CD4-positive, alpha-beta T cell (primary cell): ENCODE measurements at regions not wholly inside any gene's neighbourhood (a gene's known extent, or its start where the extent isn't known, plus 50 kb on each side); places are given as distances from the start of the nearest gene placed in this dataset.

Experiments
- ATAC-seq: fragments of 200-7000 bp; cut with Tn5 transposase; one replicate; pipeline ENCODE4 v1.10.0; 2022; ENCODE audit warnings: mild to moderate bottlenecking; ENCODE audit not compliant: poor library complexity
- CTCF ChIA-PET: fragments of 350-600 bp; sonication (Branson Sonifier 250); formaldehyde crosslinking; loops from one replicate; lab custom pipeline; 2021; ENCODE audit warnings: antibody characterized with exemption, inconsistent platforms; lab: Charles Lee
- POLR2A ChIA-PET: fragments of 350-600 bp; sonication (Branson Sonifier 250); formaldehyde crosslinking; loops from one replicate; lab custom pipeline; 2021; ENCODE audit warnings: antibody characterized with exemption, inconsistent platforms; lab: Charles Lee
- DNase-seq, 14 experiments: peaks; one replicate each; pipeline ENCODE4 v3.0.0-alpha.2; 2013 to 2020; ENCODE audit warnings: mixed read lengths in 2 of 14
- H3K27ac ChIP-seq, 2 donors: one replicate each; pipeline versions ENCODE4 v1.5.1 to v1.7.0; 2013; ENCODE audit warnings: low read length in 2 of 2, low read depth in 1 of 2, mild to moderate bottlenecking in 1 of 2
- H3K27me3 ChIP-seq, 2 experiments: 1 replicate in 1 of 2; 2 replicates in 1 of 2; pipeline versions ENCODE4 v1.6.1 to v1.7.0; 2013; ENCODE audit warnings: low read length in 2 of 2, control low read depth in 1 of 2, mild to moderate bottlenecking in 1 of 2, moderate library complexity in 1 of 2; ENCODE audit not compliant: insufficient read depth in 2 of 2, control insufficient read depth in 1 of 2
- H3K36me3 ChIP-seq: one replicate; pipeline ENCODE4 v1.6.1; 2013; ENCODE audit warnings: low read length, control low read depth; ENCODE audit not compliant: insufficient read depth
- H3K4me1 ChIP-seq: one replicate; pipeline ENCODE4 v1.6.1; 2013; ENCODE audit warnings: low read length, control low read depth; ENCODE audit not compliant: insufficient read depth
- H3K4me3 ChIP-seq: one replicate; pipeline ENCODE4 v1.5.1; 2013; ENCODE audit warnings: mild to moderate bottlenecking, low read length, moderate library complexity
- H3K9me3 ChIP-seq, 2 experiments: 1 replicate in 1 of 2; 2 replicates in 1 of 2; pipeline versions ENCODE4 v1.6.1 to v1.7.0; 2013; ENCODE audit warnings: low read length in 2 of 2, mild to moderate bottlenecking in 2 of 2, control low read depth in 1 of 2, moderate library complexity in 1 of 2; ENCODE audit not compliant: control insufficient read depth in 1 of 2, insufficient read depth in 1 of 2
- H3K27ac Mint-ChIP-seq: one replicate; pipeline ENCODE4 v1.8.0; 2020; ENCODE audit warnings: mixed read lengths
- H3K27me3 Mint-ChIP-seq: one replicate; pipeline ENCODE4 v1.8.0; 2021; ENCODE audit warnings: mixed read lengths
- H3K36me3 Mint-ChIP-seq: one replicate; pipeline ENCODE4 v1.8.0; 2021; ENCODE audit warnings: low read depth, mixed read lengths
- H3K4me1 Mint-ChIP-seq: one replicate; pipeline ENCODE4 v1.8.0; 2021; ENCODE audit warnings: low read depth, mixed read lengths
- H3K4me3 Mint-ChIP-seq: one replicate; pipeline ENCODE4 v1.8.0; 2020; ENCODE audit warnings: mild to moderate bottlenecking, mixed read lengths
- H3K9me3 Mint-ChIP-seq: one replicate; pipeline ENCODE4 v1.8.0; 2020; ENCODE audit warnings: mixed read lengths
- CTCF ChIP-seq: fragments of 200-600 bp; IDR thresholded peaks from one replicate; pipeline ENCODE4 v1.8.0; 2022; ENCODE audit warnings: antibody characterized with exemption, mild to moderate bottlenecking
- intact Hi-C, 2 experiments: fragments of 100-400 bp; cut with DNase I in 1 of 2; cut with micrococcal nuclease in 1 of 2; formaldehyde crosslinking; loops; one replicate each; pipeline versions ENCODE4 v1.15.1 to v1.9.0; 2023 to 2025; cut with DNase I, micrococcal nuclease

GRCh38 chr2:195486987-195487644 lies 169.9 kb upstream of the SLC39A10 start:
- peak in 4 of 14 experiments; percentile 9 to 49 (median 30) for DNase-seq
- Histone ChIP-seq H3K36me3 (no peaks in the 10 kb centered on the region), H3K27ac (no peak overlapping the region), H3K4me1 (peaks cover 3% of the 10 kb centered on the region), H3K27me3 (no peaks in the 10 kb centered on the region), H3K4me3 (no peak overlapping the region), H3K9me3 (no peaks in the 10 kb centered on the region)
- H3K4me1 Mint-ChIP-seq, result peaks cover 19% of the 10 kb centered on the region
- no peak for ATAC-seq
- TF ChIP-seq CTCF, result no peak
- H3K27ac Mint-ChIP-seq, result no peak overlapping the region
- no peaks in the 10 kb centered on the region for H3K36me3 Mint-ChIP-seq
- H3K9me3 Mint-ChIP-seq, result no peaks in the 10 kb centered on the region
- H3K27me3 Mint-ChIP-seq, result no peaks in the 10 kb centered on the region
- no peak overlapping the region for H3K4me3 Mint-ChIP-seq
- intact Hi-C loops, result no loop called here
- POLR2A ChIA-PET, result no interaction called here
- CTCF ChIA-PET, result interaction anchor here (0.6 to 1.0 kb wide), 2 partner anchors 10 to 29 kb away, joined by 3 to 5 read pairs; no protein-coding TSS in a partner anchor

GRCh38 chr2:195486520-195486919 lies 170.5 kb upstream of the SLC39A10 start:
- TF ChIP-seq CTCF, result no peak
- no peaks in the 10 kb centered on the region for H3K9me3 Mint-ChIP-seq
- Histone ChIP-seq H3K4me3 (no peak overlapping the region), H3K27me3 (no peaks in the 10 kb centered on the region), H3K4me1 (peaks cover 3% of the 10 kb centered on the region), H3K9me3 (no peaks in the 10 kb centered on the region), H3K27ac (no peak overlapping the region), H3K36me3 (no peaks in the 10 kb centered on the region)
- POLR2A ChIA-PET, result interaction anchor here (0.7 kb wide), 1 partner anchor 12 kb away, joined by 3 read pairs; no protein-coding TSS in a partner anchor
- peaks cover 19% of the 10 kb centered on the region for H3K4me1 Mint-ChIP-seq
- DNase-seq (peak in 1 of 14 experiments; percentile 25), ATAC-seq (no peak)
- no peak overlapping the region for H3K4me3 Mint-ChIP-seq
- intact Hi-C loops, result no loop called here
- CTCF ChIA-PET, result interaction anchor here (0.6 to 1.0 kb wide), 2 partner anchors 9 to 28 kb away, joined by 3 to 5 read pairs; no protein-coding TSS in a partner anchor
- no peak overlapping the region for H3K27ac Mint-ChIP-seq
- no peaks in the 10 kb centered on the region for H3K36me3 Mint-ChIP-seq
- H3K27me3 Mint-ChIP-seq, result no peaks in the 10 kb centered on the region

- ChIA-PET CTCF (no interaction called here), POLR2A (interaction anchor here (1.4 kb wide), 2 partner anchors 17 to 175 kb away, joined by 4 read pairs; partner anchors contain the start of gene SLC39A10)
- Histone ChIP-seq H3K9me3 (no peaks in the 10 kb centered on the region), H3K4me3 (no peak overlapping the region), H3K36me3 (no peaks in the 10 kb centered on the region), H3K27ac (no peak overlapping the region), H3K27me3 (no peaks in the 10 kb centered on the region), H3K4me1 (peaks cover 5% of the 10 kb centered on the region)
- Mint-ChIP-seq H3K4me1 (peaks cover 22% of the 10 kb centered on the region), H3K9me3 (no peaks in the 10 kb centered on the region), H3K27me3 (no peaks in the 10 kb centered on the region), H3K4me3 (no peak overlapping the region), H3K27ac (no peak overlapping the region), H3K36me3 (no peaks in the 10 kb centered on the region)
- ATAC-seq (no peak), DNase-seq (no peak)
- intact Hi-C loops, result no loop called here
- no peak for TF ChIP-seq CTCF
Observed at GRCh38 chr2:195482010-195482409, 175.0 kb upstream of the SLC39A10 start.
